ENCODE measurements at regions not wholly inside any gene's neighbourhood (a gene's known extent, or its start where the extent isn't known, plus 50 kb on each side); places are given as distances from the start of the nearest gene placed in this dataset.

DNA sequence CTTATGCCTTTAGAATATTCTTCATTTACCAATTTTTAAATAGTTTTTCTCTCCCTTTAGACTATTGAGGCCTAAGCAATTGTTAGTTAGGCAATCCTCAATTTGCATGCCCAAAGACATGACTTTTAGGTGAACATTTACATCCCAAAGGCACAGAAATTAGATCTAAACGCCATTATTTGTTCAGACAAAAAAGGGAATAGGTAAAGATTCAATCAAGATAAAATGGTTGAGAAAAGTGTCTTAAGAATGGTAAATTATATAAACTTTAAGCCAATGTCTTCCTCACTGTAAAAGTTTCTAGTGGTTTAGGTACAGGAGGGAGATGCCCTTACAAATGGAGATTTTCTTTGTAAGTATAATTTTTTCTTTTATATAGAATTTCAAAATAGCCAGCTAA is 50.2 kb upstream of the MME start:
- no peak for DNase-seq (ENCODE audit: low spot score)
- TF ChIP-seq, protein P1, sequence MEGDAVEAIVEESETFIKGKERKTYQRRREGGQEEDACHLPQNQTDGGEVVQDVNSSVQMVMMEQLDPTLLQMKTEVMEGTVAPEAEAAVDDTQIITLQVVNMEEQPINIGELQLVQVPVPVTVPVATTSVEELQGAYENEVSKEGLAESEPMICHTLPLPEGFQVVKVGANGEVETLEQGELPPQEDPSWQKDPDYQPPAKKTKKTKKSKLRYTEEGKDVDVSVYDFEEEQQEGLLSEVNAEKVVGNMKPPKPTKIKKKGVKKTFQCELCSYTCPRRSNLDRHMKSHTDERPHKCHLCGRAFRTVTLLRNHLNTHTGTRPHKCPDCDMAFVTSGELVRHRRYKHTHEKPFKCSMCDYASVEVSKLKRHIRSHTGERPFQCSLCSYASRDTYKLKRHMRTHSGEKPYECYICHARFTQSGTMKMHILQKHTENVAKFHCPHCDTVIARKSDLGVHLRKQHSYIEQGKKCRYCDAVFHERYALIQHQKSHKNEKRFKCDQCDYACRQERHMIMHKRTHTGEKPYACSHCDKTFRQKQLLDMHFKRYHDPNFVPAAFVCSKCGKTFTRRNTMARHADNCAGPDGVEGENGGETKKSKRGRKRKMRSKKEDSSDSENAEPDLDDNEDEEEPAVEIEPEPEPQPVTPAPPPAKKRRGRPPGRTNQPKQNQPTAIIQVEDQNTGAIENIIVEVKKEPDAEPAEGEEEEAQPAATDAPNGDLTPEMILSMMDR (IDR thresholded peaks at IDR 0.05; ENCODE audit: extremely low read depth, insufficient read depth, missing control alignments) = no peak
- in situ Hi-C loops (cut with MboI; ENCODE audit: low pct_unique_long_range_greater_than_20kb, low sequenced_read_pairs, unreplicated experiment) = no loop called here

DNA sequence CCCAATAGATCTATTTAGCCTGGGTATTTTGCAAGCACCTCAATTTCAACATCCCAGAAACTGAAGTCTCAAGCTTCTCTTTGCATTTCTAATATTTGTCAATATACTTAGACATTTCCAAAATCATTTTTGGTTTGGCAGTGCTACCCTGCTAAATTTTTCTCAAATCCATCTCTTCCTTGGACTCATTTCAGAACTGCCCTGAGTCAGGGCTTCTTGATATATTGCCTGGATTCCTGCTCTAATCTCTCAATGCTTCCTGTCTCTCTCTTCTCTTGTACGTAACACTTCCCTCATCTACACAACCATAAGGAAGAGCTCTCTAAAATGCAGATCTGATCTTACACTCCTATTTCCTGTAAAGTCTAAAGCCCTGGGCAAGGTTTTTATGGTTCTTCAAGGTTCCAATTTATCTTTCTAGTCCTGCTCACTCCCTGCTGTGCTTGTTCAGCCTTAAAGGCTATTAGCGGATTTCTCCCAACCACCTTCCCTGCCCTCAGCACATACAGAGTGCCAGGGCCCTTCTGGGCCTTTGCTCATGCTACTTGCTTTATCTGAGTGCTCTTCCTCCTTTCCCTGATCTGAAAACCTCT is 53.0 kb upstream of the MME start:
- DNase-seq (ENCODE audit: low spot score) = no peak
- TF ChIP-seq, protein P1 (IDR thresholded peaks at IDR 0.05; ENCODE audit: extremely low read depth, insufficient read depth, missing control alignments) = no peak
- in situ Hi-C loops (cut with MboI; ENCODE audit: low pct_unique_long_range_greater_than_20kb, low sequenced_read_pairs, unreplicated experiment) = no loop called here

DNA sequence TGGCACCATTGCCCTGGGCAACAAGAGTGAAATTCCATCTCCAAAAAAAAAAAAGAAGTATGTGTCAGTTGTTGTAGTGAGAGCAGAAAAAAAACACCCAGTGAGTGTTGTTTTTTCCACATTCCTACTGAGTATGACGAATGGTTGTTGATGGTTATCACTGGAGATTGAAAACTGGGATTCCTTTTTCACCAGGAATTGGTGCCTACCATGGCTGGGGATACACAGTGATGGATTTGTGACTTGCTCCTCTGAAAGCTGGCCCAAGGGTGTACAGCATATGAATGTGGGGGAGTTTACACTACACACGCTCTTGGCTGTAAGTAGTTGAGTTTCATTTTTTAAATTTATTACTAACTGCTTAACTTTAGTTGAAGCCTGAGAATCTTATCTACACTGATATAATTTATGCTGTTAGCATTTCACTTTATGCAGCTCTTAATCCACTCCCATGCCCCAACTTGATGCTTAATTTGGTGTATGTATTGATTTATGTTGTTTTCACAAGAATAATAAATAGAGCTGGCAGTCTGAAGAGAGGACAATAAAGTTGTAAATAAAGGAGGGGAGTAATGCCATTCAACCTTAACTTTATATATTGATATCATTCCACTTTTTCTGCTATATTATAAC is 56.0 kb upstream of the MME start:
- in situ Hi-C loops (cut with MboI; ENCODE audit: low pct_unique_long_range_greater_than_20kb, low sequenced_read_pairs, unreplicated experiment) = no loop called here
- DNase-seq (ENCODE audit: low spot score) = no peak
- TF ChIP-seq, protein P1 (IDR thresholded peaks at IDR 0.05; ENCODE audit: extremely low read depth, insufficient read depth, missing control alignments) = no peak

DNA sequence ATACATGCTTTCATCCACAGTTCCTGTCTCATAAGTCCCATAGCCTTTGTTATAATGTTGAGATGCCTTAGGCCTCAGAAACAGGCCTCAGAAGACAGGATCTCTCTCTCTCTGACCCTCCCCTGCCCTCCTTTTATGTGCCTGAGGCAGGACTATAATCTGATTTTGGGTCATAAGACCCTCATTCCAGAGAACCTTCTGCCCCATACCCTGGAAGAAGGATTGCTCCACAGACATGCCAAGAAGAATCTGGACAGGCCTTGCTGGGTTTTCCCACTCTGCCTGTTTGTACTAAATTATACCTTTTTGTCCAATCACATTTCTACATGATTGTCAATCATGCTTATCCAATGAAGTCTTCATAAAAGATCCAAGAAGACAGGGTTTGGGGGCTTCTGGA is 57.2 kb upstream of the MME start:
- in situ Hi-C loops (cut with MboI; ENCODE audit: low pct_unique_long_range_greater_than_20kb, low sequenced_read_pairs, unreplicated experiment) = no loop called here
- DNase-seq (ENCODE audit: low spot score) = no peak
- TF ChIP-seq, protein P1 (IDR thresholded peaks at IDR 0.05; ENCODE audit: extremely low read depth, insufficient read depth, missing control alignments) = no peak

DNA sequence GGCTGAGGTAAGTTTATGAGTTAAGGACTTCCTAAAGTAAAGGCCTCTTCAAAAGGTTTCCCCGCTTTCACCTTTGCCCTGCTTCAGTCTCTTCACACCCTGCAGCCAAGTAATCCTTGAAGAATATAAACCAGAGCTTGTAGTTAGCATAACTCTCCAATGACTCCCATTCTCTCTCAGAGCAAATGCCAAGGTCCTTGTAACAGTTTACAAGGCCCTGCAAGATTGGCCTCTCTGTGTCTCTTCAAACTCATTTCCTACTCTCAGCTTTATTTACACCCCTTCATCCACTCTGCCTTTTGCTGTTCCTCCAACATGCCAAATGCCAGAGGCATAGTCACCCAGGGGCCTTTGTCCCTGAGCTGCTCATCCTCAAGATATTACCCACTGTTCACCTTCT is 60.5 kb upstream of the MME start:
- in situ Hi-C loops (cut with MboI; ENCODE audit: low pct_unique_long_range_greater_than_20kb, low sequenced_read_pairs, unreplicated experiment) = no loop called here
- TF ChIP-seq, protein P1 (IDR thresholded peaks at IDR 0.05; ENCODE audit: extremely low read depth, insufficient read depth, missing control alignments) = no peak

DNA sequence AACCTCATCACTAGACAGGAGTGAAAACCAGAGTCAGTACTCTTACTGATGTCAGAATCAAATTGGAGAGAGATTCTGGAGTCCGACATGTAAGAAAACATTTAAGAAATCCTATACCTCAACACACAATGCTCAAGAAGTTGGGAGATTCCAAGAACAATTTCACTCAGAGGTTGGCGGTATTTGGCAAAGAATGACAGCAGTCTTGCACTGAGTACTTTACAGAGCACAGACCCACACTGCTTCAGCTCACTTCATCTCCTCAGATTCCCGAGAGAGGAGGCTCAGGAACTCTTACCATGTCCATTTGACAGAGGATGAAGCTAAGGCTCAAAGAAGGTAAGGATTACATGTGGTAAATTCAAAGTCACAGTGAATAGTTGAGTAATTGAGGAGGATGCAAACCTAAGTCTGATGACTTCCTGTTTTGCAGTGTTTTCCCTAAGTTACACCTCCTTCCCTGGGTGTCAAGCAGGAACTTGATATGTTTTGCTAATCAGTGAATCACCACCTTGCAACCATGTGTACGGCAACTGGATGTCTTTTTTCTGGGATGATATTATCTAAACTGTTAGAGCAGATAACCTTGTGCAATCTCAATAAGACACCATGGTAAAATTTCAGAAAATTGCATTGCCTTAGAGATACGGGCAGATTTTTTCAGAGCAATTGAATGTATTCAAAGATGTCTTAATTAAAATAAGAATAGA is 61.3 kb upstream of the MME start:
- TF ChIP-seq, protein P1 (IDR thresholded peaks at IDR 0.05; ENCODE audit: extremely low read depth, insufficient read depth, missing control alignments) = no peak
- no peak for DNase-seq (ENCODE audit: low spot score)
- in situ Hi-C loops (cut with MboI; ENCODE audit: low pct_unique_long_range_greater_than_20kb, low sequenced_read_pairs, unreplicated experiment) = no loop called here

More for the DNA sequence above, 60.5 kb upstream of the MME start:
- no peak for DNase-seq (ENCODE audit: low spot score)
